WI38 (cell line): ENCODE measurements at regions not wholly inside any gene's neighbourhood (a gene's known extent, or its start where the extent isn't known, plus 50 kb on each side); places are given as distances from the start of the nearest gene placed in this dataset.

Source experiments
- H3K4me3 ChIP-seq: 2 replicates; pipeline ENCODE4 v1.5.1; 2011; ENCODE audit warnings: low read depth, mild to moderate bottlenecking, control low read depth, low read length
- TF ChIP-seq, protein P1 (sequence below): IDR thresholded peaks from 2 replicates; pipeline ENCODE4 v1.5.1; 2012; ENCODE audit warnings: low read depth, mild to moderate bottlenecking, control low read depth, low read length

DNA sequence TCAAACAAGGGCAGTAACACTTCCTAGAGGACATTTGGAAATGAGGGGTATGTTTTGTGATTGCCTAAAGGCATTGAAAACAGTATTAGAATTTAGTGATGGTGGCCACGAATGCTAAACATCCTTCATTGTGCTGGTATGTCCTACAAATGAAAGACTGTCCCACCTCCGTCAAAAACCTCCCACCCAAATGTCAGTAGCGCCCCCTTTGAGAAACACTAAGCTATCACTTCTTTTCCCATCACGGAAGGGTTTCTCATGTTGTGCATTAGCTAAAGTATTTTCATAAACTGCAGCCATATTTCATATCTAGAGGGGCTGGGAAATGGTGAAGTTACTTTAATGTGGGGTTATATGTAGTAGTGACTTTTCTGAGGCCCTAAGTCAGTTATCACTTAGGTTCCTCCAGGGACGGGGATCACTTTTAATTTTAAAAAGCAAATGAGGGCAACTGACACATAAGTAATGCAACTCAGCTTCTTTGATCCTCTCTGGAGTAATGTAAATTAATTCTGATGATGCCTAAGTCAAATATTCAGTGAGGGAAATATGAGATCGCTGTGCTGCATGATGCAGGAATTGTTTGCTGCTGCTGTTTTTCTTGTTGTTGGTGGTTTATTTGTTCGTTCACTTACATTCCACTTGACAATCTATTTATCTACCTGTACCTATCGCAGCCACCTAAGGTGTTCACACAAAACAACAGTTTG, 1403.4 kb upstream of the TENM4 start:
- TF ChIP-seq, protein P1, sequence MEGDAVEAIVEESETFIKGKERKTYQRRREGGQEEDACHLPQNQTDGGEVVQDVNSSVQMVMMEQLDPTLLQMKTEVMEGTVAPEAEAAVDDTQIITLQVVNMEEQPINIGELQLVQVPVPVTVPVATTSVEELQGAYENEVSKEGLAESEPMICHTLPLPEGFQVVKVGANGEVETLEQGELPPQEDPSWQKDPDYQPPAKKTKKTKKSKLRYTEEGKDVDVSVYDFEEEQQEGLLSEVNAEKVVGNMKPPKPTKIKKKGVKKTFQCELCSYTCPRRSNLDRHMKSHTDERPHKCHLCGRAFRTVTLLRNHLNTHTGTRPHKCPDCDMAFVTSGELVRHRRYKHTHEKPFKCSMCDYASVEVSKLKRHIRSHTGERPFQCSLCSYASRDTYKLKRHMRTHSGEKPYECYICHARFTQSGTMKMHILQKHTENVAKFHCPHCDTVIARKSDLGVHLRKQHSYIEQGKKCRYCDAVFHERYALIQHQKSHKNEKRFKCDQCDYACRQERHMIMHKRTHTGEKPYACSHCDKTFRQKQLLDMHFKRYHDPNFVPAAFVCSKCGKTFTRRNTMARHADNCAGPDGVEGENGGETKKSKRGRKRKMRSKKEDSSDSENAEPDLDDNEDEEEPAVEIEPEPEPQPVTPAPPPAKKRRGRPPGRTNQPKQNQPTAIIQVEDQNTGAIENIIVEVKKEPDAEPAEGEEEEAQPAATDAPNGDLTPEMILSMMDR, result no peak
- no peak overlapping the region for H3K4me3 ChIP-seq

DNA sequence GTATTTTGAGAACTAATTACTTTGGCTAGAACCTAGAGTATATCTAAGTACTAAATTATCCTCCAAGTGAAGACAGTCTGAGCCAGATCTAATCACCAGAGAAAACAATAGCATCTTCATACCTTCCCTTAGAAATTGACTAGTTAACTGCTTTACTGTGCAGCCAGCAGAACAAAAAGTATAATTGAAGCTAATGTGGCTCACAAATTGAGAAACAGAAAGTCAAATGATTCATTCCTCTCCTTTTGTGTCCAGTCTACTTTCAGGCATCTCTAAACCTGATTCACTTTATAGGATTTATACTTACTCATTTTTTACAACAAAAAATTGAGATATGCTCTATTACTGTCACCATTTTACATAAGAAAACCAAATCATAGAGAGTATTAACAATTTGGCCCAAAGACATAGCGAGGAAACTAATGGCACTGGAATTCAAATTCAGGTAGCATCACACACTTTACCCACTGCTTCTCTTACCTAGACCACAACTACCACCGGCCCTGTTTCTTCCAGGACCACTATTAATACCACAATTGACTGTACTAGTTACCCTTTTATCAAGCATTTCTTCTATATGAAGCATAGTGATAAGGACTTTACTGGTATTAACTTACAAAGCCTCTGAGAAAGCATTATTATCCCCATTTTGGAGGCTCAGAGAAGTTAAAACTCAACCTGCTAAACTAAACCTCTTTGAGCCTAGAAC, 1402.6 kb upstream of the TENM4 start:
- no peak overlapping the region for H3K4me3 ChIP-seq
- TF ChIP-seq, protein P1, result no peak

DNA sequence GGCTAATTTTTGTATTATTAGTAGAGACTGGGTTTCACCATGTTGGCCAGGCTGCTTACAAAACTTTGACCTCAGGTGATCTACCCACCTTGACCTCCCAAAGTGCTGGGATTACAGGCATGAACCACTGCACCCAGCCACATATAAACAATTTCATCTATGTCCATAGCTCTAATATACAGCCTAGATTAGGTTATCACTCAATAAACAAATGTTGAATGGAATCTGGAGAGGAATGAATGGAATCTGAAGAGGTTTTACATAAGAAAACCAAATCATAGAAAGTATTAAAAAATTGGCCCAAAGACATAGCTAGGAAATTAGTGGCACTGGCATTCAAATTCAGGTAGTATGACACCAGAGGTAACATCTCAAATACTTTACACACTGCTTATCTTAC, 1401.4 kb upstream of the TENM4 start:
- H3K4me3 ChIP-seq, result no peak overlapping the region
- TF ChIP-seq, protein P1, result no peak

DNA sequence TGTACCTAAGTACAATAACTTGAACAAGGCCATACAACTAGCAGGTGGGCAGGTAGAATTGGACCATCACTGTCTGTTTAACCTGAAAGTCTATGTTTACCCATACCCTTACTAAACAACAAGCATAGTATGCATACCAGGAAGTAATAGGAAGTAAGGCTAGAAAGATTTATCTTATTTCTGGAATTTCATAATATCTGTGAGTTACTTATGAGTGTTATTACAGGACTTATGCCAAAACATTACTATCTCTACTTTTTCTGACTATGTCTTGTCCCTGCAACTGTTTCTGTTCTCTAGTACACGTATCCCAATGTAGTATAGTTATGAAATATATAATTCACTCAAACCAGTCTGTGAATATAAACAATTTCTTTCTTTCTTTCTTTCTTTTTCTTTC, 1400.8 kb upstream of the TENM4 start:
- TF ChIP-seq, protein P1, result no peak
- H3K4me3 ChIP-seq, result no peak overlapping the region

DNA sequence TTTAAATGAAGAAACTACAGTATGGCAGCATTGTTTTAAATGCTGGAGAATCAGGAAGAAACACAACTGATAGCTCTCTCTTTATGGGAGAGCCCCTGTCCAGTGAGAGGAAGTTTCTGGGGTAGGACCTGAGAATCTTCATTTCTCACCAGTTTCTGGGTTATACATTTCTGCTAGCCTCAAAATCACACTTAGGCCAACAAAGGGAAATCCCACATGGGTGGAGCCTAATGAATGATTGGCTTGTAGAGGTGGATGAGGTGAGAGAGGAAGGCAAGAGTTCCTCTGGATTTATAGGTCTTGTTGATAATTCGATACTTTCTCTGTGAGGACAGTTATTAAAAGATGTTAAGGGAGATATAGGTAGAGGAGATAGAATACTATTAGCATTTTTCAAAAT, 1397.3 kb upstream of the TENM4 start:
- TF ChIP-seq, protein P1, result no peak
- no peak overlapping the region for H3K4me3 ChIP-seq

DNA sequence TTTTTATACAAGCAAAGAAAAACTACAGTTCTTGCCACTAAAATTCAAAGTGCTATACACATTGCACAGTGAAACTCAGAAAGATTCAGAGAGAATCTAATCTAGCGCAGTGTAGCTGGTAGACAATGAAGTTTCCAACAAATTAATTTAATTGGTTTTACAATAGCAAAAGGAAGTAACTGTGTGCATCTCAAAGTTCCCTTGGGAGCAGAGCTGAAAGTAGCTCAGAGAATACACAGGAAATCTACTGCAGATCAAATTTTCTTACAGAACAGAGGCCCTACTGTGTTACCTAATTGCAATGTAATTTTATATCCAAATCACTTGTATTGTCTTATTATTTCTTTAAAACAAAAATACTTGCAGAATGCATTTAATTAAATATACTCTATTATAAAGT, 1396.2 kb upstream of the TENM4 start:
- no peak overlapping the region for H3K4me3 ChIP-seq
- TF ChIP-seq, protein P1, result no peak

DNA sequence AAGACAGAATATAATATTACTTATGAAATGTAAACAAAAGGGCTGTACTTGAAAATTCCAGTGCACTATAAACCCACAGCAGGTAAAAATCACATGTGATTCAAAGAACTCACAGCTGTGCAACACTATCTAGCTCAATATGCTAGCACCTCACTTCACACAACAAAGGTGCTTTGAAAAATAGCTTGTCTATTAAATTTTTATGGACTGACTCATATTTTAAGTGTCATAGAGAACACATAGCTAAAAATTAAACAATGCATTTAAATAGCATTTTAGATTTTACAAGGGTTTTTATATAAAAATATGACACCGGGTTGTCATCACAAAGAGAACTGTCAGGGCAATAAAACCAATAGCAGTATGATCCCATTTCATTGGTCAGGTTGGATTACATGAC, 1390.5 kb upstream of the TENM4 start:
- TF ChIP-seq, protein P1, result no peak
- no peak overlapping the region for H3K4me3 ChIP-seq
